HepG2 (cell line): ENCODE measurements at regions not wholly inside any gene's neighbourhood (a gene's known extent, or its start where the extent isn't known, plus 50 kb on each side); places are given as distances from the start of the nearest gene placed in this dataset.
"Not testable (repeated sequence)": the region's sequence is repeated elsewhere in the genome, so short reads cannot be mapped to it uniquely, and the experiment has no call there.

Source experiments
- ATAC-seq: fragments of 200-7000 bp; cut with Tn5 transposase; 3 replicates; pipeline ENCODE4 v1.9.1; 2020; ENCODE audit warnings: mild to moderate bottlenecking, moderate library complexity
- BruUV-seq: library from RNA; stranded (reverse); fragments of 400-500 nt; replicated peaks from 2 replicates; lab custom pipeline; 2021; lab: Mats Ljungman, UMichigan
- CTCF ChIA-PET: fragments of 300-600 bp; formaldehyde crosslinking; extraction: SDS; loops from one replicate; lab custom pipeline; 2021; ENCODE audit warnings: low total read pairs, inconsistent platforms, low intra/inter-chr PET ratio; lab: Yijun Ruan, JAX
- POLR2A ChIA-PET: fragments of 350-600 bp; sonication (Branson Sonifier 250); formaldehyde crosslinking; loops from one replicate; lab custom pipeline; 2020; ENCODE audit warnings: antibody characterized with exemption, inconsistent platforms; lab: Yijun Ruan, JAX
- DNase-seq: peaks from one replicate; pipeline ENCODE4 v3.0.0-alpha.2; 2015; ENCODE audit warnings: low spot score
- FAIRE-seq: peaks from 3 replicates; lab custom pipeline; 2011; peaks lifted over from hg19 to GRCh38; lab: Jason Lieb, UNC
- H2AFZ ChIP-seq: one replicate; pipeline ENCODE4 v1.6.1; 2011; ENCODE audit warnings: low read length, inconsistent platforms
- H3K27ac ChIP-seq: fragments of 300-600 bp; 3 replicates; pipeline ENCODE4 v1.8.0; 2011; ENCODE audit warnings: mixed run types, mild to moderate bottlenecking, mixed read lengths, low read length, inconsistent platforms; ENCODE audit not compliant: insufficient read depth; ENCODE audit errors: extremely low read length
- H3K27me3 ChIP-seq, 2 experiments: fragments of 200-600 bp in 1 of 2; 2 replicates in 1 of 2; 3 replicates in 1 of 2; pipeline versions ENCODE4 v1.6.0 to v1.8.0; 2011; ENCODE audit warnings: low read length in 2 of 2, mild to moderate bottlenecking in 2 of 2, moderate library complexity in 2 of 2, inconsistent platforms in 1 of 2; ENCODE audit not compliant: insufficient read depth in 2 of 2, control insufficient read depth in 1 of 2
- H3K36me3 ChIP-seq, 2 experiments: fragments of 200-600 bp in 1 of 2; replicated peaks in 1 of 2; 2 replicates in 1 of 2; 3 replicates in 1 of 2; pipeline versions ENCODE4 v1.5.1 to v1.8.0; 2011; ENCODE audit warnings: low read length in 2 of 2, inconsistent platforms in 1 of 2; ENCODE audit not compliant: insufficient read depth in 2 of 2, control insufficient read depth in 1 of 2
- H3K4me1 ChIP-seq: 2 replicates; pipeline ENCODE4 v1.5.1; 2012; ENCODE audit warnings: low read length, inconsistent platforms; ENCODE audit not compliant: insufficient read depth
- H3K4me2 ChIP-seq: 2 replicates; pipeline ENCODE4 v1.6.0; 2011; ENCODE audit warnings: low read depth, low read length, inconsistent platforms
- H3K4me3 ChIP-seq, 3 experiments: fragments of 200-600 bp in 1 of 3; sonication (generic), shearing (Covaris generic) in 1 of 3; replicated peaks in 1 of 3; 2 replicates each; pipeline ENCODE4 v1.5.1; 2011 to 2016; ENCODE audit warnings: low read length in 3 of 3, inconsistent platforms in 2 of 3, low read depth in 2 of 3, mild to moderate bottlenecking in 2 of 3, control low read depth in 1 of 3, mixed read lengths in 1 of 3; ENCODE audit not compliant: insufficient read depth in 1 of 3
- H3K79me2 ChIP-seq: one replicate; pipeline ENCODE4 v1.6.1; 2011; ENCODE audit warnings: low read length, inconsistent platforms; ENCODE audit not compliant: insufficient read depth
- H3K9ac ChIP-seq: 2 replicates; pipeline ENCODE4 v1.6.0; 2011; ENCODE audit warnings: mild to moderate bottlenecking, low read depth, low read length, inconsistent platforms; ENCODE audit not compliant: insufficient read depth
- H3K9me3 ChIP-seq: 2 replicates; pipeline ENCODE4 v1.5.1; 2012; ENCODE audit warnings: mild to moderate bottlenecking, low read length
- H4K20me1 ChIP-seq: 2 replicates; pipeline ENCODE4 v1.6.0; 2011; ENCODE audit warnings: inconsistent platforms, mild to moderate bottlenecking, low read length, moderate library complexity; ENCODE audit not compliant: insufficient read depth
- WGBS: methylation state at CpG from one replicate; pipeline ENCODE4 v1.1.6; 2017; ENCODE audit warnings: low lambda C conversion rate; 5-methylcytosine and 5-hydroxymethylcytosine counted together
- in situ Hi-C: cut with HindIII; loops from 2 replicates; pipeline ENCODE4 v1.10.0; 2017; ENCODE audit warnings: low pct_unique_long_range_greater_than_20kb; ENCODE audit not compliant: extremely low pct_ligation_motif_present
- intact Hi-C: fragments of 100-400 bp; cut with micrococcal nuclease; formaldehyde crosslinking; loops from one replicate; pipeline ENCODE4 v1.10.0; 2022; ENCODE audit not compliant: unreplicated experiment

- H2AFZ ChIP-seq, H3K36me3 ChIP-seq, H3K27me3 ChIP-seq, ATAC-seq, FAIRE-seq, in situ Hi-C loops, intact Hi-C loops, H4K20me1 ChIP-seq, CTCF ChIA-PET, H3K27ac ChIP-seq, H3K79me2 ChIP-seq, H3K9me3 ChIP-seq, DNase-seq, BruUV-seq, H3K9ac ChIP-seq, H3K4me2 ChIP-seq, H3K4me1 ChIP-seq, H3K4me3 ChIP-seq, POLR2A ChIA-PET: not testable (repeated sequence)
- WGBS, result no CpG with 5 or more reads among the region's 2 CpGs
Measured at GRCh38 chr15:21638770-21639169, 198.5 kb upstream of the POTEB3 start.

- ATAC-seq, DNase-seq, BruUV-seq, H3K4me1 ChIP-seq, POLR2A ChIA-PET, H3K36me3 ChIP-seq, CTCF ChIA-PET, H3K79me2 ChIP-seq, H2AFZ ChIP-seq, H3K9me3 ChIP-seq, H3K27me3 ChIP-seq, H3K4me2 ChIP-seq, in situ Hi-C loops, H3K9ac ChIP-seq, H4K20me1 ChIP-seq, H3K4me3 ChIP-seq, H3K27ac ChIP-seq, intact Hi-C loops, FAIRE-seq: not testable (repeated sequence)
Measured at GRCh38 chr15:21626694-21627093, 186.4 kb upstream of the POTEB3 start.

- H3K27me3 ChIP-seq, H3K9me3 ChIP-seq, BruUV-seq, H3K9ac ChIP-seq, ATAC-seq, H3K36me3 ChIP-seq, H3K79me2 ChIP-seq, FAIRE-seq, CTCF ChIA-PET, H2AFZ ChIP-seq, intact Hi-C loops, H3K27ac ChIP-seq, POLR2A ChIA-PET, DNase-seq, H3K4me3 ChIP-seq, H3K4me2 ChIP-seq, H3K4me1 ChIP-seq, H4K20me1 ChIP-seq, in situ Hi-C loops: not testable (repeated sequence)
- 100% methylated on average over 1 of the region's 1 CpG for WGBS
Measured at GRCh38 chr15:21609223-21609622, 168.9 kb upstream of the POTEB3 start.

GRCh38 chr15:21565426-21565825, 125.1 kb upstream of the POTEB3 start:
- BruUV-seq, H3K9me3 ChIP-seq, H4K20me1 ChIP-seq, ATAC-seq, H3K4me2 ChIP-seq, DNase-seq, H3K4me1 ChIP-seq, H3K4me3 ChIP-seq, H3K79me2 ChIP-seq, H3K9ac ChIP-seq, H3K27me3 ChIP-seq, FAIRE-seq, intact Hi-C loops, in situ Hi-C loops, H2AFZ ChIP-seq, CTCF ChIA-PET, POLR2A ChIA-PET, H3K27ac ChIP-seq, H3K36me3 ChIP-seq: not testable (repeated sequence)
